ENCODE measurements at regions not wholly inside any gene's neighbourhood (a gene's known extent, or its start where the extent isn't known, plus 50 kb on each side); places are given as distances from the start of the nearest gene placed in this dataset.

DNA sequence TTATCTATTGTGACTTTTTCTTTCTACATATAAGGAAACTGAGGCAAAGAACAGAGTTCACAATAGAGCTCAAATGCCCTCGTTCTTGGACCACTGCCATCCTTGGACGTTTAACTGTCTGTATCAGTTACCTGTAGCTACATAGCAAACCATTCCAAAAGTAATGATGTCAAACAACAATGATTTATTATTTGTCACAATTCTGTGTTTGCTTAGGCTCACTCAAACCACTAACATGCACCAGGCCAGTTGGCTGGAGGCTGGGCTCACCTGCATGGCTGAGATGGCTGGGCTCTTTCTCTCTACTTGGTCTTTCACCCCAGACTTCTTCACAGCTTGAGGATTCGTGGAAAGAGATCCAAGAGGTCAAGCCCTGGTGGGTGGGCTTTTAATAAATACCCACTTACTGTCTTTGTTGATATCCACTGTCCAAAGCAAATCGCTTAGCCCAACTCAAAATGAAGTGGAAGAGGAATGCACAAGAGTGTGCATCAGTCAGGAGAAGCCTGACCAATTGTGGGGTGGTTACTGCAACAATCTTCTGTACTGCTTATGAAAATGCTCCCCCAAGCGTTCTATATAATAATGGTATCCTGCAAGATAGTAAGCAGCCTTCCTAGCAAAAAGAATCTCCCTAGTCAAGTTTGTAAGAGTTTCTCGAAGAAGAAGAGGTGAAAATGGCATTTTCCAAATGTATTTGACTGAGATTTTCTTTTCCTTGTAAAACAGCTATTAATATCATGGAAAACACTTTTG is 163.5 kb upstream of the NT5C1B start:
- no peak for DNase-seq

DNA sequence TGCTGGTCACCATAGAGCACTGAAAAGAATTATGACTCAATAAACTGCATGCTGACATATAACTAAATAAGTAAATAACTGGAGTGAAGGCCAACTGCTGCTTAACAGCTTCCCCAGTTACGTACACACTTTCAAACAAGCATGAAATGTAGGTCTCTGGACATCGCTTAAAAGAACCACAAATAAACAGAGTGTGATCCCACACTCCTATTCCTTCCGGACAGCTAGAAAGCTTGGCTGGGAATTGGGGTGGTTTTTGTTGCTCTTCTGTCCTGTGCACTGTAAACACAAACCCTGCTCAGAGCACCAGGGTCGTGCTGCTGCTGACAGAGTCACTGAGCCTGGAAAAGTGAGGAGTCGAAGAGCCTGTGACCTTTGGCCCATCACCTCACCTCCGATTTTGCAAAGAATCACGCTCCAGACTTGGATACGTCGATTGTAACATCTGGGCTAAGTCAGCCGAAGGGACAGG is 162.7 kb upstream of the NT5C1B start:
- no peak for DNase-seq

DNA sequence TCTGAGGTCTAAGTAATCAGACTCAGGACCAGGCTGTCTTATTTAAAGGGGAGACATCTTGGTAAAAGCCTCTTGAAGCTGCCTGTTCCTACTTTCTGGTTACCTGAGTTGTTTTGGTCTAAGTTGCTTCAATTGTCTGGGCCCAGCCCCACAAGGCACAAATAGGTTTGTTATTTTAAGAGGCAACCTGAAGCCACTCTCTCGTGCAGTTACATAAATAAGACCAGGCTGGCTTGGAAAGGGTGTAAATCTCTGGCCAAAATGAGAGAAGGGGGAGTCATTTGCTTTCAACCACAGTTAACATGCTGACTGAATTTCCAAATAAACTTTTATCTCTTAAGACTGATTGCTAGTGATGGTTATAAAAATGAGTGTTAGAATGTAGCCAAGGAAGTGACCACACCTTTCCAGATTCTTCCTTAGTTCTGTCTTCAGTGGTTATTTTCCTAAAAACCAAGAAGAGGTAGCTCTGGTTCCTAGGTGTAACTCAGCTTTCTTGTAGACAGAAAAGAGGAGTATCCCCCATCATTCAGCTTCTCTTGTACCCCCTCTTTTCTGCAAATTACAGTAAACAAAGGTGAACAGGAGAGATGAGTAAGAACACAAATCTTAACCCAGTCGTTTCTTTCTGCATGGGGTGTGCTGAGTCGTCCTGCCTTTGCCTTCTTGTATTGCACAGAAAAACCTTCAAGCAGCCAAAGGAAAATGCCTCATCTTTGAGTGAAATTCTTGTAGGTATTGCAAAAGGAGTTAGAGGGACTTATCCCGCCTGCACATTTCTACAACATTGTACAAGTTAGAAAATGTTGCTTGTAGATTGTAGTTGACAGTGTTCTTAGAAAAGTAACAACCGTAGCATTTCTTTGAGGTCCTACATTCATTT is 161.5 kb upstream of the NT5C1B start:
- no peak for DNase-seq

DNA sequence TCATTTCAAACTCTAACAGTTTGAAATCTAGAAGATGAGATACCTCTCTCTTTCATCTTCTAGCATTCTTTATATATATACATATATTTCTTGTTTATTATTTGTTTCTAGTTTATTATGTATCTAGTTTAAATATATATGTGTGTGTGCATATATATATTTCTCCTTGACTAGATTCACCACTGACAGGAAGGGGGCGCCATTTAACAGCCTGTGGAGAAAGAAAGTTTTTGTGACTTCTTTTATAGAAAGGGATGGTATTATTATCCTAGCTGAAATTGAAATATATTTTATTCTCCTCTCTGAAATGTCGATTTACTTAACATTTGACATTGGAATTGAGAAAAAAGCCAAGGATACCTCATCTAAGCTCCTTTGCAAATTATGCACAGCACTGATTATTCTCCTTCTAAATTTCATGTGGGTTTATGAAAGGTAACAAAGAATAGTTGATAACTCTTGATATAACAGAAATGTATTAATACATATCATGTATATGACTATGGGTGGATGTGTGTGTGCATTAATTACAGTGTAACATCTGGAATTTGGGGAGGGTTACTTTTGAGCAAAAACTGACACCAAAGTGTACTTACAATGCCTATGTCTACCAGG is 160.7 kb upstream of the NT5C1B start:
- peak; percentile 29 for DNase-seq

DNA sequence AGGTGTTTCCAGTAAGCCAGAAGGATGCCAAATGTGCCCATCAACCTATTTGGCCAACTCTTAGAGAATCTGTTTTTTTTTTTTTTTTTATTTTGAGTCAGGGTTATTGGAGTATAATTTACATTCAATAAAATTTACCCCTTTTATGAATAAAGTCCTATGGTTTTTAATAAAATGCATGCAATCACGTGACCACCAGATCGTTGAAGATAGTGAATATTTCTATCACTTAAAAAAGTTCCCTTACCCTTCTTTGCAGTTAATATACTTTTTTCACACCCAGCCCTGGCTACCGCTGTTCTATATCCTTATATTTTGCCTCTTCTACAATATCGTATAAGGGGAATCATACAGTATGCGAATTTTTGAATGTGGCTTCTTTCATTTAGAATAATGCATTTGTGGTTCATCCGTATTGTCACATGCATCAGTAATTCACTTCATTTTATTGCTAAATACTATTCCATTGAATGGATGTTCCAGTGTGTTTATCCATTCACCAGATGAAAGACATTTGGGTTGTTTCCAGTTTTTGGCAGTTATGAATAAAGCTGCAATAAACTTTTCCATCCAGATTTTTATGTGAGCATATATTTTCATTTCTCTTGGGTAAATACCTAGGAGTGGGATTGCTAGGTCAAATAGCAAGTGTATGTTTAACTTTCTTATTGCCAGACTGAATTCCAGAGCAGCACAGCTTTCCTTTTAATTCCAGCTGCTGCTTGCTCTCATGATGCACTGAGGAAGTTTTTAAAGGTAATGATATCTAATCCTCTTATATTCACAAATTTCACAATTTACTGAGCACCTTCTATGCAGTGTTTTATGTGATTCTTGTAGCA is 156.3 kb upstream of the NT5C1B start:
- DNase-seq, result no peak

DNA sequence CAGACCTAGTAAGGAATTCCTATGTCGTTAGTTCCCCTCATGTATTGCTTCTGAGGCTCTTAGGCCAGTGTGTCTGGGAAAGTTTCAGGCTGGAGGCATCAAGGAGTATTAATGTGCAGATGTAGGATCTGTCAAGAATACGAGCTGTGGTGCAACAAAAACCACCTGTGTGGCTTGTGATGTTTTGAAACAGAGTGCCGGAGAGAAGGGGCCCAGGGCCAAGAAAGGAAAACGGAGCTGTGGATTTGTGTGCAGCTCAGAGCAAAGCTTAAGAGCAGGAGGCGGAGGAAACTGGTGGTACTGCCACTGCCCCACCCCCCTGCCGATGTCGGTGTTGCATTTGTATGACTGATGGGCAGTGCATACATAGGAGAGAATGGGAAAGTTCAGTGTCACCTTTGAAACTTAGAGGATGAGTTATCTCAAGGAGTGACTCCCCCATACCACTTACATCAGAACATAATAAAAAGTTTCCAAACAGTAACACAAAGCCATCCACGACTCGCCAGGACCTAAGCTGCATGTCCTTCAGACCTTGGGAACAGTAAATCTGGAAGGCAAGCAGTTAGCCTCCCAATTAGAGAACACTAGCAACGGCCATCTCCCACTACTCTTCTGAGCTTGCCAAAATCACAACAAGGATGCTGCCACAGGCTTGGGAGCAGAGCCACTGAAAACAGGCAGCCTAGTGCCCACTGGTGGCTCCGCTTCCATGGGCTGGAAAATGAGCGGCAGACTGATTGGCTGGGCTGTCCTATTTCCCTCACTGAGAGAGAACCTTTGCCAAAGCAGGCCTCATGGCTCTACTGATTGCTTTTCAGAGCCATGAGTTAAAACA is 152.7 kb upstream of the NT5C1B start:
- no peak for DNase-seq

DNA sequence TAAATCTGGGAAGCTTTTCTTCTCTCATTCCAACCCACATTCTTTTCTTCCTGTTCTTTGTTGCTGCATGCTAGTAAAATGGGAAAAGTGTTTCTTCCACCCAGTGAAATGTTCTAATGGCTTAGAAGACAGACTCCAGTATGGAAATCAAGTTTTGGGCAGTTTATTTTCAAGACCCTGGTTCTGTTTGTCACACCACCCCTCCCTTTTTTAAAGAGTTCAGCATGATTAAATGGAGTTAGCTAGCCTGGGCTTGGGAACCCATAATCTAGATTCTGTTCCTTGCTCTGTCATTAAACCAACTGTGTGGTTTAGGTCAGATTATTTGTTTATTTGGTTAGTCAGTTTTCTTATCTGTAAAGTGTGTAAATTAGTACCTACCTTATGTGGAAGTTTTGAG is 151.8 kb upstream of the NT5C1B start:
- no peak for DNase-seq

DNA sequence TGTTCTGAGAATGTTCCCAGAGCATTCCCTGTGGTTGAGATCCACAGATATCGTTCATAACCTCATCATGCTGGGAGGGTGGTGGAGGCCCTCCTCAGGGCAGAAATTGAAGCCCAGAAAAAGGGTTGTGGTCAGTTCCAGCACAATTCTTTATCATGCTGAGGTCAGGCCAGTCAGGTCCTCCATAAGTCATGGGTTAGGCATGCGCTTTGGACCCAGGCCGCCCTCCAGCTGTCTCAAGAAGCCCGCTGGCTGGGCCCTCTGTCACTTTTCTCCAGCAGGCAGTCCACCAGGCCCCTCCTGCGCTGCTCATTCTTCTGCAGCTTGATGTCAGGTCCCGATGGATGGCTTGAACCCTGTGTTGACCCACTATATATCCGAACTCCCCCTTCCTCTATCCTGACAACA is 151.1 kb upstream of the NT5C1B start:
- no peak for DNase-seq

DNA sequence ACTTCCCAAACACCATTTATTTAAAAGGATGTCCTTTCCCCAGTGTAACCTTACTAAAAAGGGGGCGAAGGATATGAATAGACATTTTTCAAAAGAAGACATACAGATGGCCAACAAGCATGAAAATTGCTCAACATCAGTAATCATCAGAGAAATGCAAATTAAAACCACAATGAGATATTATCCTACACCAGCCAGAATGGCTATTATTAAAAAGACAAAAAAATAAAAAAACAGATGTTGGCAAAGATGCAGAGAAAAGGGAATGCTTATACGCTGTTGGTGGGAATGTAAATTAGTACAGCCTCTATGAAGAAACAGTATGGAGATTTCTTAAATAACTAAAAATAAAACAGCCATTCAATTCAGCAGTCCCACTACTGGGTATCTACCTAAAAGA is 142.3 kb upstream of the NT5C1B start:
- no peak for DNase-seq

DNA sequence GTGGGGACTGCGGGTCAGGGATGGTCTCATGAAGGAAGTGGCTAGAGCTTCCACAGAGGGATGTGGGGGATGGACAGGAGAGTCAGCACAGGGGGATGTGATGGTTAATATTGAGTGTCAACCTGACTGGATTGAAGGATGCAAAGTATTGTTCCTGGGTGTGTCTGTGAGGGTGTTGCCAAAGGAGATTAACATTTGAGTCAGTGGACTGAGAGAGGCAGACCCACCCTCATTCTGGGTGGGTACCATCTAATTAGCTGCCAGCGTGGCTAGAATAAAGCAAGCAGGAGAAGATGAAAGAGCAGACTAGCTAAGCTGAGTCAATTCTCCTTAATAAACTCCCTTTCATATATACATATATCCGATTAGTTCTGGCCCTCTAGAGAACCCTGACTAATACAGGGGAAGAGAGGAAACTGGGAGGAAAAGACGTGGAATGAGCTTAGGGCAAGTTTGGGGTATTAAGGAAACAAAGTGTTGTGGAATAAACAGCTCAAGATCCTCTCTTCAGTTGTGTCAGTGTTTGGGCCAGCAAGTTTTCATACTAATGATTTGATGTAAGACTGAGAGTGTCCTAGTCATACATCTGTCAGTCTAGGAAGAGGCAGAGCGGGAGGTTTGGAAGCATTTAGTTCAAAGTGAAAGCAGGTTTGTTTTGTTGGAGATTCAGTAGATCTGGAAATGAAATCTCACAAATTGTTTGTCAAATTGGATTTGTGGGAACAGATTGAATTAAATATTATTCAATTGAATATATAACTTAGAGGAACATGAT is 135.2 kb upstream of the NT5C1B start:
- no peak for DNase-seq

DNA sequence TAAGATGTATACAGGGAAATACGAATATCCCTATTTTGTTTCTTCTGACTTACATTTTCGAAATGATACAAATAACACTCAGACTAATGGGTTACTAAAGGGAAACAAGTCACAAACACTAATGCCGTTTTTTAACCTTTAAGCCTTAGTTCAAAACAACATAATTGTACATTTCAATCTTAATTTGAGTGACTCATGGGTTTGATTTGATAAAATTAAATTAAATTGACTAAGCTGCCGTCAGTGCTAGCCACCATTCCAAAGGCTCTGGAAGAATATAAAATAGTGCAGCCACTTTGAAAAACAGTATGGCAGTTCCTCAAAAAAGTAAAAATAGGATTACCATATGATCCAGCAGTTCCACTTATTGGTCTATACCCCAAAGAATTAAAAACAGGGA is 133.8 kb upstream of the NT5C1B start:
- DNase-seq, result no peak

DNA sequence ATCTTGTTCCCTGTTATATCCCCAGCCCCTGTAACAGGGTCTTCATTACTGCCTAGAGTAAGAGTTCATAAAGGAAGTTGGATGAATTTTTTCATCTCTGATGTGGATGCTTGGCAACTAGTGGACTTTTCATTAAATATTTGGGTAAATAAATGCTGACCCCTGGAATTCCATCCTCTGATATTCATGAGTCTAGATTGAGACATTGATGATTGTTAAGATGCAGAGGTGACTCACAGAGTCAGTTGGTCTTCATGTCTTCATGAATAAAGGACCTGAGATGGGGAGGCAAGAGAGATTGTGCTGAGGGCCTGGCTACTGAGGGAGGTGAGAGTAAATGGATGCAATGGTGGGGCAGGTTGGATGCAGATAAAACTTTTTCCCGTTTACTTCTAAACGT is 132.7 kb upstream of the NT5C1B start:
- DNase-seq, result no peak

DNA sequence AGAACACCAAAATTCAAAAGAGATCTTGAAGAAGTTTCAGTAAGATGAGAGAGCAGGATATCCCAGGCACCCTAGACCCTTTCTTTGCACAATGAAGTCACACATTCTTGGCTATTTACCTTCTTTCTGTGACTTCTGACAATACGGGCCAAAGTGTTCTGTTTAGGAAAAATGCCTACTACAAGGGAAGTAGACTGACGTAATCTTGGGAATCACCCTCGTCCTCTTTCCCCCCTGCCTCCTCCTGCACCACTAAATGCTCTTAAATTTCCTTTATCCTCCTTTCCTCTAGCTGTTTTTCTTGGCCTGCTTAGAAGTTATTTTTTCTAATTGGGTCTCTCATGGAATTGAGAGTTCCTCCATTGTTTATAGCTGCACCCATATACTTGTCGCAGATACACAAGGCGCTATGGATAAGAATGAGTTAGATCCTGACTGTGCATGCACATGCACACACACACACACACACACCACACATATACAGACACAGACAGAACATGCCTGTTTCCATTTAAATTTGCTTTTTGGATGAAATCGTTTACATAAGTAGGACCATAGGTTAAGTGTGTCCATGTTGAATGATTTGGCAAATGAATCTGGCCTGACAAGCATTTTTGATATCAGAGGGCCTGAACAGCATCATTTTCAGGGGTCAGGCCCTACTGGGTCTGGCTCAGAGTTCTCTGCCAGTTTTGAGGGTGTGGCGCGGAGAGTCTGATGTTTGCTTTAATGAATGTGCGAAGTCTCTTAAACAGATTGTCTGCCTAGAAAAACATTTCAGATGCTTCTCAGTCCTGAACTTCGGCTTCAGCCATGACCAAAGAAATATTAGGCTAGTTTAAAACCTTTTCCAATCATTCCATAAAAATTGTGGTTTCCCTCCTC is 131.9 kb upstream of the NT5C1B start:
- DNase-seq, result no peak

DNA sequence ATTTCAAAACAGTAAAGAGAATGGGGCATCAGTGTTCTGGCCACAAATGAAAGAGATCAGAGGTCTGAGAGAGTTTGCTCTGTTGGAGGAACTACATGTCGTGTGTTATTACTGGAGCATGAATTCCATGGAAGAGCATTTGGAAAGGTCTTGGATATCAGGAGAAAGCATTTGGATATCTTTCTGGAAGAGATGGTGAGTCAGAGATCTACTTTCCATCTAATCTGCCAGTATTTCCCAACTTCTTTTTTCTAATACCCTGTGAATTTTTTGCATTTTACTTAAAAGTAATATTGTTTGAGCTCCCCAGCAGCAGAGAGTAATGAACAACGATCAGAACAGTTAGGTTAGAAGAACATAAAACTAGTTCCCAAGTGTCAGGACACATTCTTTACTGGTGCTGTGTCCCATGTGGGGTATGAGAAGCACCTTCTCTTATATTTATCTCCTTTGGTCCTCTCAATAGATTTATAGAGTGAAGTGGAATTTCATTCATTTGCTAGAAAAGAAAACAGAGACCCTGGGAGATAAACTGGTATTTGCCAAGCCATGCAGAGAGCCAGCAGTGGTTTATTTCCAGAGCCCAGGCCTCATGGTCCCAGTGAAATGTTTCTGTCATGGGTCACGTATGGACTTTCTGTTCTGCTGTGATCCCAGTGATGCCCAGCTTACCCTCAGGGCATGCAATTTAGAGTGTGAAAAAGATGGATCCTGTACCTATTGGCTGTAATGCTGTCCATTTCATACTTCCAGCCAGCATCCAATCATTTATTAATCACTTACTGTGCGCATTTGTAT is 130.8 kb upstream of the NT5C1B start:
- DNase-seq, result no peak

DNA sequence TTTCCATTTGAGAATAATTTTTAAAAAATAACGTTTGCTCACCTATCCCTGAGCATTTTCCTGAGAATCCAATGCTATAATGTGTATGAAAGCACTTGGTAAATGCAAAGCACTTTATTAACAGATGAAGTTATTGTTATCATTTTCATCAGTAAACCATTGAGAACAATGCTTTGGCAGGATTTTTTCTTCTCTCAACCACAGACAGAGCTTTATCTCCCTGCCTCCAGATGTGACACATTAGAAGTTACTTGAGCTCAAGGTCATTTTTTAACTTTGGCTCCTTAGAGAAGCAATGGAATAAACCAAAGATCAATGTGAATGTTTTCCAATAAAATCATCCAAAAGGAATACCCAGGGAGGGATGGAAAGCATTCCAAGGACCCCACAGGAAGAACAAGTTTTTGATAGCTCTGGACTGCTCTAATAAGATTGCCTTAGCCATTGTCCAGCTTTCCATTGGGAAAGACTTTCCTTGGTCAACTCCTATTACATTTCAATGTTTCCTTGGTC is 118.9 kb upstream of the NT5C1B start:
- no peak for DNase-seq

DNA sequence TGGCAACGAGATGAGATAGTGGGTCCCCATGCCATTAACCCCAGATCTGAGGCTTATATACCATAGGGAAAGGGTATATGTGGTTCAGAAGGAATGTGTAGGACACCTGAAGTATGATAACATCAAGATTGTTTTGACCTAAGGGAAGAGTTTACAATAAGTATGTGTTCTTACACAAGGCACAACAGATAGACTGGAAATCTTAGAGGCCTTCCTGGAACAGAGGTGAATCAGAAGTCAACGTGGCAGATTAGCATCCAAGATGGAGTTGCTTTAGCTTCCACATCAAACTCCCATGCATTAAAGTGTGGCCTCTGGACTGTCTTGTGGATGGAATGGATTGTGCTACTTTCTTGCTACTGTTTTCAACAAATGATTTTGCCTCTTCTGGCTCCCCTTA is 116.6 kb upstream of the NT5C1B start:
- DNase-seq, result no peak

DNA sequence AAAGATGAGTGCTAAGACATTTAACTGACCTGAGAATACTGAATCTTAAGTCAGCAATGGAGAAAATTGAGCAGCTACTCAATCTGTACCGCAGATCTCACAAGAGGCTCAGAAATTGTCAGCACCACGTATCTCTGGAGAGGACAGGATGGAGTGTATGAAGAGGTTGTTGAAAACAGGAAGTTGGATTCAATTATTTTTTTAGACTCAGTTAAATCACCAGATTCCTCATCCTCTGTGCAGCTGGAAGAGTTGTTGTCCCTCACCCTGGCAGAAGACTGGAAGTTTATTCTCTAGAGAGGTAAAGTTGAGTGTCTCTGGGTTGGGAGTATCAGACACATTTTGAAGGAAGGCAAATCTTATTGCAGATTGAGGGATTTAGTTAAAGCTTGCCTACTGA is 114.9 kb upstream of the NT5C1B start:
- no peak for DNase-seq

DNA sequence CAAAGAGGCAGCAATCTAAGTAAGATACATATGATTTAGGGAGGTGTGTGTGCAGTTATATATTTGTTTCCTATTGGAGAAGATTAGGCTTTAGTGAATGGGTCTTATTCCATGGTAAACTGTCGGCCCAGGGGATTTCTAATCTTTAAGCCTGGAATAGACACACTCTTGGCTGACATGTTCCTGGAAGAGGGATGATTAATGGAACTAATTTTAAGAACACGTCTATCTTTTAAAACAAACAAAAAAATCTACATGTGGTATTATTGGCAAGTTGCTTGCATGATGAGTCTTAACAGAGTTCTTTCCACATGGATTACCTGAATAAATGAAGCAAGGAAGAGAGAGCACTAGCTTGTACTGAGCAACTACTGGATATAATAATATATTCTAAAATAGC is 114.2 kb upstream of the NT5C1B start:
- no peak for DNase-seq

DNA sequence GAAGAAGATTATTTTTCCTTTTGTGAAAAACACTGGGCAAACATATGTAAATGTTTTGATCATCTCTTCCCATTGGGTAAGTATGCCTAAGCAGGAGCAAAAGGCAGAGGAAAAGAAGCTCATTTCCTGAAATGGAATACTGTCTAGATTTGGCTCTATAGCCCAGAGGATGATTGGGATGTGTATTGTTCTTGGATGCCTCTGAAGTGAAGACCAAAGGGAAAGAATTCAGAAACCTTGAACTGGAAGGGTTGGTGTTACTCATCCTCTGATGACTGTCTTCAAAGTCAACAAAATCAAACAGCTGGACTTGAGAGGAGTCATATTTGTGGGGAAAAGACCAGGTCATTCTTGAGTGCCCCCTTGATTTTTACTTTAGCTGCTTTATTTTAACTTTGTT is 112.6 kb upstream of the NT5C1B start:
- no peak for DNase-seq

All from CD4-positive, alpha-beta T cell treated with Interleukin-12 subunit alpha and Interleukin-12 subunit beta, for 1 hour (primary cell).